Osteoblast (primary cell): ENCODE measurements at regions not wholly inside any gene's neighbourhood (a gene's known extent, or its start where the extent isn't known, plus 50 kb on each side); places are given as distances from the start of the nearest gene placed in this dataset.

Experiments
- DNase-seq: peaks from one replicate; pipeline ENCODE4 v3.0.0; 2011; ENCODE audit warnings: low spot score, mixed read lengths; ENCODE audit not compliant: insufficient read length; ENCODE audit errors: missing footprints
- H2AFZ ChIP-seq: 2 replicates; pipeline ENCODE4 v1.6.0; 2011; ENCODE audit warnings: mild to moderate bottlenecking, low read length
- H3K27ac ChIP-seq: 2 replicates; pipeline ENCODE4 v1.5.1; 2011; ENCODE audit warnings: mild to moderate bottlenecking, low read depth, low read length, moderate library complexity
- H3K27me3 ChIP-seq: 2 replicates; pipeline ENCODE4 v1.6.0; 2012; ENCODE audit warnings: mild to moderate bottlenecking, control low read depth, inconsistent platforms, low read length, moderate library complexity; ENCODE audit not compliant: insufficient read depth
- H3K36me3 ChIP-seq: 2 replicates; pipeline ENCODE4 v1.5.1; 2011; ENCODE audit warnings: mild to moderate bottlenecking, low read length, control low read depth, moderate library complexity; ENCODE audit not compliant: insufficient read depth
- H3K4me1 ChIP-seq: 2 replicates; pipeline ENCODE4 v1.5.1; 2011; ENCODE audit warnings: mild to moderate bottlenecking, low read length, control low read depth, moderate library complexity; ENCODE audit not compliant: insufficient read depth
- H3K4me2 ChIP-seq: 2 replicates; pipeline ENCODE4 v1.6.0; 2011; ENCODE audit warnings: mild to moderate bottlenecking, low read length; ENCODE audit not compliant: insufficient read depth
- H3K4me3 ChIP-seq: fragments of 200-600 bp; sonication (generic); 3 replicates; pipeline ENCODE4 v1.5.1; 2012; ENCODE audit warnings: mild to moderate bottlenecking, low read length, inconsistent platforms; ENCODE audit not compliant: insufficient read depth
- H3K79me2 ChIP-seq: 2 replicates; pipeline ENCODE4 v1.6.0; 2012; ENCODE audit warnings: mild to moderate bottlenecking, low read length, control low read depth, inconsistent platforms; ENCODE audit not compliant: insufficient read depth
- H3K9me3 ChIP-seq: 2 replicates; pipeline ENCODE4 v1.5.1; 2011; ENCODE audit warnings: low read depth, low read length, control low read depth
- H4K20me1 ChIP-seq: 2 replicates; pipeline ENCODE4 v1.6.0; 2012; ENCODE audit warnings: mild to moderate bottlenecking, low read length, control low read depth; ENCODE audit not compliant: insufficient read depth
- TF ChIP-seq, protein P1 (sequence below): IDR thresholded peaks from 2 replicates; pipeline ENCODE4 v1.5.1; 2011; ENCODE audit warnings: mild to moderate bottlenecking, low read depth, low read length, moderate library complexity; ENCODE audit errors: extremely low read depth

DNA sequence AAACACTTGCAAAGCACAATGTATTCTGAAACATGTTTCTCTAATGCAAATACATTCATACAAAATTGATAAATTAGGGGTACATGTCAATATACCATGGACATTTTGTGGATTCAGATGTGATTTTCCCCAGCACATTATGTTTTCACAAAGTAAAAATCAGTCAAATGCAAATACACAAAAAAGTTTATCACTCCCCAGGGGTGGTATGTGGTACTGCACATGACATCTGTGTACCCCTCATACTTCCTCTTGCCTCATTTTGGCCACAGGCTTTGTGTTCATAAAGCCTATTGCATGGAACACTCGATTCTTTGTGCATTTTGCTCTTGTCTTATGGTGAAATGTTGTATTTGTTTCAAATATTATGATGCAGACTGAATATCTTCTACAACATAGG, 116.8 kb upstream of the PDE4D start:
- Histone ChIP-seq H4K20me1 (no peaks in the 10 kb centered on the region), H3K9me3 (no peaks in the 10 kb centered on the region), H3K27ac (no peak overlapping the region), H3K4me3 (no peak overlapping the region), H3K4me2 (no peak overlapping the region), H3K4me1 (no peaks in the 10 kb centered on the region), H2AFZ (no peak overlapping the region), H3K36me3 (no peaks in the 10 kb centered on the region), H3K79me2 (no peaks in the 10 kb centered on the region), H3K27me3 (no peaks in the 10 kb centered on the region)
- TF ChIP-seq, protein P1, sequence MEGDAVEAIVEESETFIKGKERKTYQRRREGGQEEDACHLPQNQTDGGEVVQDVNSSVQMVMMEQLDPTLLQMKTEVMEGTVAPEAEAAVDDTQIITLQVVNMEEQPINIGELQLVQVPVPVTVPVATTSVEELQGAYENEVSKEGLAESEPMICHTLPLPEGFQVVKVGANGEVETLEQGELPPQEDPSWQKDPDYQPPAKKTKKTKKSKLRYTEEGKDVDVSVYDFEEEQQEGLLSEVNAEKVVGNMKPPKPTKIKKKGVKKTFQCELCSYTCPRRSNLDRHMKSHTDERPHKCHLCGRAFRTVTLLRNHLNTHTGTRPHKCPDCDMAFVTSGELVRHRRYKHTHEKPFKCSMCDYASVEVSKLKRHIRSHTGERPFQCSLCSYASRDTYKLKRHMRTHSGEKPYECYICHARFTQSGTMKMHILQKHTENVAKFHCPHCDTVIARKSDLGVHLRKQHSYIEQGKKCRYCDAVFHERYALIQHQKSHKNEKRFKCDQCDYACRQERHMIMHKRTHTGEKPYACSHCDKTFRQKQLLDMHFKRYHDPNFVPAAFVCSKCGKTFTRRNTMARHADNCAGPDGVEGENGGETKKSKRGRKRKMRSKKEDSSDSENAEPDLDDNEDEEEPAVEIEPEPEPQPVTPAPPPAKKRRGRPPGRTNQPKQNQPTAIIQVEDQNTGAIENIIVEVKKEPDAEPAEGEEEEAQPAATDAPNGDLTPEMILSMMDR = no peak
- no peak for DNase-seq

- no peaks in the 10 kb centered on the region for H3K36me3 ChIP-seq
- H3K27me3 ChIP-seq = no peaks in the 10 kb centered on the region
- TF ChIP-seq, protein P1 = no peak
- no peak for DNase-seq
- H3K27ac ChIP-seq = no peak overlapping the region
- H4K20me1 ChIP-seq = no peaks in the 10 kb centered on the region
- no peak overlapping the region for H3K4me3 ChIP-seq
- H3K4me2 ChIP-seq = no peak overlapping the region
- H3K79me2 ChIP-seq = no peaks in the 10 kb centered on the region
- H3K9me3 ChIP-seq = no peaks in the 10 kb centered on the region
- H2AFZ ChIP-seq = no peak overlapping the region
- no peaks in the 10 kb centered on the region for H3K4me1 ChIP-seq
Observed at GRCh38 chr5:60007729-60008128, 114.2 kb upstream of the PDE4D start.

- Histone ChIP-seq H3K27ac (no peak overlapping the region), H3K4me1 (no peaks in the 10 kb centered on the region), H3K4me2 (no peak overlapping the region), H3K27me3 (no peaks in the 10 kb centered on the region), H3K9me3 (no peaks in the 10 kb centered on the region), H3K4me3 (no peak overlapping the region), H3K36me3 (no peaks in the 10 kb centered on the region), H4K20me1 (no peaks in the 10 kb centered on the region), H3K79me2 (no peaks in the 10 kb centered on the region), H2AFZ (no peak overlapping the region)
- TF ChIP-seq, protein P1 = no peak
- no peak for DNase-seq
Observed at GRCh38 chr5:59999056-59999455, 105.5 kb upstream of the PDE4D start.

DNA sequence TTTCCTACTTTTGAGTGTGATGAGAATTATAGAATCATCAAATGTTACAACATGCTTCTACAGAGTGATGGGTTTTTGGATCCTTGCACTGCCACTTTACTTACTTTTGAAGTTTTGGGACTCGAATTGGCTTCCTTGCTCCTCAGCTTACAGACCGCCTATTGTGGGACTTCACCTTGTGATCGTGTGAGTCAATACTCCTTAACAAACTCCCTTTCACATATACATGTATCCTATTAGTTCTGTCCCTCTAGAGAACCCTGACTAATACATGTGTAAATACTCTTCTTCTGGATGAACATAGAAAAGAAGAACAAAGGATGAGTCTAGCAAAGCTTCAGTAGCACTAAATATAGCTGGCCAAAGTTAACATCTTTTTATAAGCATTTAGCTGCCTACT, 98.7 kb upstream of the PDE4D start:
- DNase-seq = no peak
- no peaks in the 10 kb centered on the region for H3K27me3 ChIP-seq
- no peak overlapping the region for H3K27ac ChIP-seq
- no peak overlapping the region for H2AFZ ChIP-seq
- H3K4me2 ChIP-seq = no peak overlapping the region
- no peaks in the 10 kb centered on the region for H3K4me1 ChIP-seq
- H3K79me2 ChIP-seq = no peaks in the 10 kb centered on the region
- H4K20me1 ChIP-seq = no peaks in the 10 kb centered on the region
- H3K9me3 ChIP-seq = no peaks in the 10 kb centered on the region
- TF ChIP-seq, protein P1 = no peak
- no peak overlapping the region for H3K4me3 ChIP-seq
- H3K36me3 ChIP-seq = no peaks in the 10 kb centered on the region
